Cardiac fibroblast (primary cell): ENCODE measurements at regions not wholly inside any gene's neighbourhood (a gene's known extent, or its start where the extent isn't known, plus 50 kb on each side); places are given as distances from the start of the nearest gene placed in this dataset.

ENCODE experiments used
- DNase-seq, 2 donors: peaks; one replicate each; pipeline versions ENCODE4 v3.0.0 to v3.0.0-alpha.2; 2010; ENCODE audit warnings: low read depth in 2 of 2
- H3K4me3 ChIP-seq, 2 donors: replicated peaks in 1 of 2; 1 replicate in 1 of 2; 2 replicates in 1 of 2; pipeline ENCODE4 v1.5.1; 2011; ENCODE audit warnings: low read depth in 2 of 2, low read length in 2 of 2, mild to moderate bottlenecking in 2 of 2, moderate library complexity in 1 of 2
- TF ChIP-seq, protein P1 (sequence below): IDR thresholded peaks from one replicate; pipeline ENCODE4 v1.5.1; 2011; ENCODE audit warnings: low read depth, mild to moderate bottlenecking, low read length, inconsistent platforms

DNA sequence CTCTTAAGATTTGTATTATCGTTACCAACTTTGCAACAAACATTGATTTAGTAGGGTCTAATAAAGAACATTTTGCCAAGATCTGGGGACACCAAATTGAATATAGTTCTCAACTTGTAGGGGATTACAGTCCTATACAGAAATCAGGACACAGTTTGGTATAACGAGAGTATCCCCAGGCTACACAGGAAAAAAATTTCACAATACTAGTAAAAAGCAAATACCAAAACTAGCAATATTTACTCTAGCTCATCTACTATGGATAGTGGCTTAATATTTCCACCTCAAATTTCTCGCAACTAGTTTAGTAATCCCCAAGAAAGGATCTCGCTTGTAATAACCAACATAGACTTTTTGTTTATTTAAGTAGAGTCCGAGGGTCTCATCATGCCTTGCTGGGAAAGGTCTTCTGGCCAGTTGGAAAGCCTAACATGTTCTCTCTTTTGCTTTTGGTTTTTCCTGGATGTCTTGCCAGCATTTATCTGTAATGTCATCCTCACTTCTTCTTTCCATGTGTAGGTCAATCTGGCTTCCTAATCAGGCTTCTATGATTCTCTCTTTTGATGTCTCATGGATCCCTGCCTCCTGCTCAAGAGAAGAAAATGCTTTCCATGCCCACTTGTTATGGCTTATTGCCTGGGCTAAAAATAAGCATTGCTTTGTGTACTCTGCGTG is 104.7 kb upstream of the KCNK2 start:
- no peak overlapping the region for H3K4me3 ChIP-seq
- no peak for DNase-seq
- TF ChIP-seq, protein P1, sequence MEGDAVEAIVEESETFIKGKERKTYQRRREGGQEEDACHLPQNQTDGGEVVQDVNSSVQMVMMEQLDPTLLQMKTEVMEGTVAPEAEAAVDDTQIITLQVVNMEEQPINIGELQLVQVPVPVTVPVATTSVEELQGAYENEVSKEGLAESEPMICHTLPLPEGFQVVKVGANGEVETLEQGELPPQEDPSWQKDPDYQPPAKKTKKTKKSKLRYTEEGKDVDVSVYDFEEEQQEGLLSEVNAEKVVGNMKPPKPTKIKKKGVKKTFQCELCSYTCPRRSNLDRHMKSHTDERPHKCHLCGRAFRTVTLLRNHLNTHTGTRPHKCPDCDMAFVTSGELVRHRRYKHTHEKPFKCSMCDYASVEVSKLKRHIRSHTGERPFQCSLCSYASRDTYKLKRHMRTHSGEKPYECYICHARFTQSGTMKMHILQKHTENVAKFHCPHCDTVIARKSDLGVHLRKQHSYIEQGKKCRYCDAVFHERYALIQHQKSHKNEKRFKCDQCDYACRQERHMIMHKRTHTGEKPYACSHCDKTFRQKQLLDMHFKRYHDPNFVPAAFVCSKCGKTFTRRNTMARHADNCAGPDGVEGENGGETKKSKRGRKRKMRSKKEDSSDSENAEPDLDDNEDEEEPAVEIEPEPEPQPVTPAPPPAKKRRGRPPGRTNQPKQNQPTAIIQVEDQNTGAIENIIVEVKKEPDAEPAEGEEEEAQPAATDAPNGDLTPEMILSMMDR = no peak

- H3K4me3 ChIP-seq = no peak overlapping the region
- no peak for DNase-seq
- TF ChIP-seq, protein P1 = no peak
Observed at GRCh38 chr1:214979191-214979590, 103.3 kb upstream of the KCNK2 start.

GRCh38 chr1:214980921-214981320 is 101.6 kb upstream of the KCNK2 start:
- H3K4me3 ChIP-seq = no peak overlapping the region
- no peak for DNase-seq
- TF ChIP-seq, protein P1 = no peak

- DNase-seq = peak; percentile 27 to 54
- TF ChIP-seq, protein P1 = no peak
- no peak overlapping the region for H3K4me3 ChIP-seq
Observed at GRCh38 chr1:214983126-214983869, 99.2 kb upstream of the KCNK2 start.

- H3K4me3 ChIP-seq = no peak overlapping the region
- peak; percentile 61 to 66 for DNase-seq
- TF ChIP-seq, protein P1 = no peak
Observed at GRCh38 chr1:214989341-214989740, 93.2 kb upstream of the KCNK2 start.

DNA sequence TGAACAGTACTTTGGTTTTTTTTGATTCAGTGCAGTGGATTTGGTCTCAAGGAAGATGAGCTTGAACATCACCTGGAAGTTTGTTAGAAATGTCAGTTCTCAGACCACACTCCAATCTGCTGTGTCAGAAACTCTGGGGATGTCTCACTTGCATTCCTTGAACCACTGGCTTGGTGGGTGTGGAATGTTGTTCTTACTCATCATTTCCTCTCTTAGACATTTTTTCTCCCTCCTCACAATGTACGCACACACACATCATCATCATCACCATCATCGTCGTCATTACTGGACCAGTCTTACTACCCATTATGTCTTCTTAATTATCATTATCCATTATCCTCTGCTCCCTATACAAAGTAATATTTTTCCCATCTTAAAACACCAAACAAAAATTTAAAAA is 91.9 kb upstream of the KCNK2 start:
- peak; percentile 82 to 96 for DNase-seq
- H3K4me3 ChIP-seq = no peak overlapping the region
- TF ChIP-seq, protein P1 = no peak
